GM21367 (cell line): ENCODE measurements at regions not wholly inside any gene's neighbourhood (a gene's known extent, or its start where the extent isn't known, plus 50 kb on each side); places are given as distances from the start of the nearest gene placed in this dataset.

ENCODE experiments used
- ATAC-seq: cut with Tn5 transposase; IDR thresholded peaks from one replicate; pipeline ENCODE4 v1.9.1; 2021; ENCODE audit not compliant: unreplicated experiment

DNA sequence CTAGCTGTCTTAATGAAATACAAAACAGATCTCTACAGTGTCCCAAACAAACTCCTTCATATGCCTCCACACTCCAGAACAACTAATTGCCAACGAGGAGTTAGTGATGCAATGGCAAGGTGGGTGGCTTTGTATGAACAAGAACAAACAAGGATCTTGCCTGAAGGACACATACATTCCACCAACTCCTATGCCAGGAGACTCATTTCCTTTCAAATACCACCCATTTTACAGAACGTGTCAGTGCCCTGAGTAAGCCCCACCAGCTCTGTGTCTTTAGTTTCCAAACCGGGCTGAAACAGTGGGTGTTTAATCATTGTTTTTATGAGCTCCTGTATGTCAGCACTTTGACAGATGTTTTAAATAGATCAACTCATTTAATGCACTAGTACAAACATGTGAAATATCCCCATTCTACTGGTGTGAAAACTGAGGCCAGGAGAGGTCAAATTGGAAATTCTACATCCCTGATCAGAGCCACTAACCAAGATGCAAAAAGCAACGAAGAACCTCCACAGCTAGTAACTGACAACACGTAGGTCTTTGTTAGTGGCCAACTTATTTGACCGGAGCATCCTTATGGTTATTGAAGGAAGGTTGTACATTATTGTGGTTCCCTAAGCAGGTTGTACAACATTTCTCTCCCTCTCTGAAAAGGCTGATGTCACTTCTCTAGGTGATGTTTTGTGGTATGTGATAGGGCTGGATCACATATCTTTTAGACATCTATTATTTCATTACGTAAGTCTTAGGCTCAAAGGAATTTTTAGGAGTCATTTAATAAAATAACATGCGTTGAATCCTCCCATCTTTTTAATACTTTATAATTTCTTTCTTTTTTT lies 534.9 kb upstream of the TNP1 start:
- no peak for ATAC-seq

DNA sequence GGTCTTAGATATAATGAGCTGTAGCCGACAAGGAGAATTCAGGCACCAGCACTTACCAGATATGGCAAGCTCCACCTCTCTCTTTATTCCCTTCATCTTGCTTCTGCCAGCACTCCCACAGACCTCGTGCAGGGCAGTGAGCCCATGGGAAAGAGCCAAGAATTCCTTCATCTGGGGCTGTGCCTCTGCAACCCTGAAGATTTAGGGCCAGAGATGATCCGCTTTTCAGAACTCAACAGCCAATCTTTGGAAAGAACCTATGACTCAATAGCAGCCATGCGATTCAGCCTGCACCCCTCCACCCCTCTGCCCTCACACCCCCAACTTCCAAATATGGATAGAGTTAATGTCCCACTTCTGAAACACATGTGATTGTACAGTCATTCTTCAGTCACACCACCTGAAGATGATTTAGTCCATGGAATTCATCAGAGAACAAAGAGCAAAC lies 533.7 kb upstream of the TNP1 start:
- no peak for ATAC-seq

DNA sequence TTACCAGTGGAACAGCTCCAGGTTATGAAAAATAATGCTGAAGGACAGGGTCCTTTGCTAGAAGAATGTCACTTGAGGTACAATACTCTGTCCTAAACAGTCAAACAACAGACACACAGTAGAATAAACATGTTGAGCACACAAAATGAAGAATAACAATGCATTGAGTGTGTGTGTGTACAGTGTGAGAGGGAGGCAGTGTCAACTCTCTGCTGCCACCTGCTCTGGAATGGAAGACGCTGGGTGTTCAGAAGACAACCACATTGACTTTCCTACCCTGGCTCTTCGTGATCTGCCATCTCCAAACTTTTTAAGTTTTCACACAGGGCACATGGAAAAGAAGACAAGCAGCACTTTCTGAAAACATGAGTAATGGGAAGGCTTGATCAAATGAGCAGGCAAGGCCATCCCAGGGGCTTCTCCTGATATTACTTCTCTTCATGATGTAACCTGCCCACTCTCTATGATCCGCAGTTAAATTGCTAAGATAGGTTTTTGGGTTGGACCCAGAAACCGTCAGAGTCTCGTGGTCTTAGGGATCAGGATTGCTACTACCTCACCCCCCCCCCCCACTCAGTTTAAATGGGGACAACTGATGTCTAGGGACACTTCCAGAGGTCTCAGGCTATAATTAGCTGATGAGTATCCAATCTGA lies 533.2 kb upstream of the TNP1 start:
- ATAC-seq: no peak

DNA sequence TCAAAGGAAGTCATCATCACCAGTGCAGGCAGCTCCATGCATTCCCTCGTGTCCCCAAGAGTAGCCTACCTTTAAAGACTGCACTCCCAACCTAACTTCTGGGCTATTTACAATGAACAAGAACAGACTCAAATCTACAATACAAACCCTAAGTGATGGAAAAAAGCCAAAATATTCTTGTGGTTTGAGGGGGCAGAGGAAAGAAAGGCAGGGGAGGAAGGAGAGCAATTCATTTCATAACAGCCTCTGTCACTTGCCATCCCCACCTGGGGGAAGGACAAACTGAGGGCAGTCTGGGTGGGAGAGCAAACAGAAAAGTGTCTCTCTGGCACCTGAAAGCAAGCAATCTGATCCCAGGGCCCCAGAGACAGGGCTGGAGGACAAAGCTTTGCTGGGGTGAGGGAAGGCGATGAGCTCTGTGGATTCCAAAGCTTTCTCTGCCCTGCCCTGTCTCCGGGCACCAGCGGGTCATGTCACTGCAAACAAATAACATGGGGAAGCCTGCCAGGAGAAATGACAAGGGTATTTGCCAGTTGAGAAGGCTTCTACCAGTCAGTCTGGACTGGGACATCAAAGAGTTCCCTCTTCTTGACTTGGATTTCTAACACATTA lies 528.0 kb upstream of the TNP1 start:
- ATAC-seq: no peak

DNA sequence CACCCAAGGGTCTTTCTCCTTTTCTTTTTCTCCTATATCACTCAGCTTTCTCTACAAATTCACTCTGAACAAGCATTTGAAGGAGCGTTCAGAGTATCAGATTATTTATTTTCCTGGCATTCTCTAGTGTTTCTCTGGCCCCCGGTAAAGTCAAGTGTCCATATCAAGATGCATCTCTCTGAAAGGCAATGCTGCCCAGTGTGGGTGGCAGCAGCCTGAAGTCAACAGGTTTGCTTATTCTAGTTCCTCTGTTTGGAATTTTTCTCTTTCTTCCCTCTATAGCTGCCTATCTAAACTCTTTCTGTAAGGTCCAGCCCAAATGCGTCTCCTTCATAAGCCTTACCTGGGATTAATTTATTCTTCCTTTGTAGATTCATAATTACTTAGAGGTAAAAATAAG lies 526.2 kb upstream of the TNP1 start:
- no peak for ATAC-seq

DNA sequence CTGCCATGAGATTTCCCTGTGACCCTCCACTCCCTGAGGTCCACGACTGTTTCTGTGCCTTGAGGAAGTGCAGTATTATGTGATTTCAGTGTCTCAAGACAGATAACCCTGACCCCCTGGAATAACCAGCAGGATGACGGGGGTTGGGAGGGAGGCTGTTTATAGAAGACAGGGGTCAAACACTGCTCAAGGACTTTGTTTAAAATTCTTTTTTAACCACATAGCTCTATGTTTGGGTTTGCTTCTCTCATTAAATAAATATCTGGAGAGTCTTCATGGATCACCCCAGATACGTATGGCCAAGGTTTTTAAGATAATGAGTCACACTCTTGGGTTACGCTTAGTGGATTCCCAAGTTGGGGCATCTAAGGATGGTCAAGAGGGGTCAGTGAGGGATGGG lies 523.8 kb upstream of the TNP1 start:
- ATAC-seq: no peak

DNA sequence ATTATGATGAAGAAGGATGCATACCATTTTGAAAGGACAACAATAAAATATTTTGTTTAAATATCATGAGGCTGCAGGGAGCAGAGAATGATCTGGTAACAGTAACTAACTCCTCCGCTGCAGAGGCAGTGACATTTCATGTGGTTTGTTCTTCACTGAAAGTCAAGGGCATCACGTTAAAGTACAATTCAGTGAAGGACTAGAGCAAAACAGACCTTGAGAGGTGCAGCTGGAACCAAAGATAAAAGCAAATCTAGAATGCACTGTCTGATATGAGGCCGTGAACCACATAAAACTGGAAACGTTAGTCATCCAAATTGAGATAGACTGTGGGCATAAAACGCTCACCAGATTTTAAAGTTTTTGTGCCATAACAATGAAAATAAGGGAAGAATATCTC lies 522.9 kb upstream of the TNP1 start:
- ATAC-seq: no peak

DNA sequence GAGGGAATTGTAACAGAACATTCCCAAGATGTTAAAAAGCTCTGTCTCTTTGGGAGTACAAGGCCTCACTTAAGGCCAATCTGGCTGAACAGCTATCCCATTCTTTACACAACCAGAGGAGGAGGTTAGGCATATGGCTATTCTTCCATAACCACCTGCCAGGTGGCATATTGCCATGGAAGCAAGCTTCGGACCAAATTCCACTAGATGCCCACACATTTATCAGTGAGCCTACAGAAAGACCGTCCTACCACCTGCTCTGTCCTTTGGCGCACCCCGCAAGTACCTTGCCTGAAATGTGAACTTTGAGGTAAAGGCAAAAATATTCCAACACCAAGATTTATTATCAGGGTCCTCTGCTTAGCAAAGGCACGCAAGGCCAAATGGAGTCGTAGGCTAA lies 519.9 kb upstream of the TNP1 start:
- ATAC-seq: no peak

DNA sequence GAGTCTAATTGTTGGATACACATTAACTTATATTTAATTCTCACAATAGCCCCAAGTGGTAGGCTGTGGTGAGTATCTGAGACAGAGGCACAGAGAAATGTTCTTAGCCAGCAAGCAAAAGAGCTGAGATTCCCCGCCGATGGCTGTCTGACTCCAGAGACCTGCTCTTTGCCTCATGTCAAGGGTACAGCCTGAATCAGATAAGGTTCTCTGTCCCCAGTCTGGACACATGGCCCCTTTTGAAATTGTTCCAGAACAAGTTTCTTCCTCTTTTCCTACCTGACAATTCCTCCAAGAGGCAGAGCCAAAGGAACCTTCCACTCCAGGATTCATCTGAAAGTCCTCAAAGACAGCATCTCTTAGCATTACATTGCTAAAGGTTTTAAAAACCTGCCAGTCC lies 512.9 kb upstream of the TNP1 start:
- ATAC-seq: no peak

DNA sequence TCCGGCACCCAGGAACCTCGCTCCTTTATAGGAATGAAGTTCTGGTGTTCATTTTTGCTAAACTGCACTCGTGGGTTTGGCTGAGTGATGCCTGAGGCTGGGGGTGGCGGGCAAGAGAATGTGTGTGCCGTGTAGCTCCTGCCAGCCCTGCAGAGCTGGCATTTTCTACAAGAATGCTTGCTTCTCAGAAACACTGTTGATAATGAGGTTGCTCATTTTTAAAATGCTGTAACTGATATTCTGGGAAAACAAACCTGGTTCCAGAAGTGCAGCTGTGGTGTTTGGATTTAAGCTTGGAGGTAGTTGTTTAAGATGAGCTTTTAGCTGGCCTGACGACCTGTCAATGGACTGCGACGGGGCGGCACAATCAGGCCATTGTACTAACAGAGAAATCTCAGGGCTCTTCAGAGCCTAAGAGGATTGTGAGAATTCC lies 511.9 kb upstream of the TNP1 start:
- ATAC-seq: no peak

DNA sequence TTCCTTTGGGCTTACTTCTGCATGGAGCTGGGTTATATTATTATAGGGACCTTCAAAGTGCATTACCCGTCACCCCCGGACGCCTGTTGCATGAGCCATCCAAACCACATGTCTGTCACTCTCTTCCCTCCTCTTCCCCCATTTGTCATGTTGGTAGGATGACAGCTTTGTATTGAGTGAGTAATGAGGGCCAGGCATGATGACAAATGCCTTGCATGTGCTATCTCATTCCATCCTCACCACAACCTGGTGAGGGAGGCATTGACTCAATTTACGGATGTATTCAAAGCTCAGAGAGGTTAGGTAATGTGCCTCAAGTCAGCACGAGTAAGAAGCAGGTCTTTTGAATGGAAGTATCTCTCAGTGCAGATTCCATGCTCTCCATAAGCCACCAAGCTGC lies 510.5 kb upstream of the TNP1 start:
- ATAC-seq: no peak

DNA sequence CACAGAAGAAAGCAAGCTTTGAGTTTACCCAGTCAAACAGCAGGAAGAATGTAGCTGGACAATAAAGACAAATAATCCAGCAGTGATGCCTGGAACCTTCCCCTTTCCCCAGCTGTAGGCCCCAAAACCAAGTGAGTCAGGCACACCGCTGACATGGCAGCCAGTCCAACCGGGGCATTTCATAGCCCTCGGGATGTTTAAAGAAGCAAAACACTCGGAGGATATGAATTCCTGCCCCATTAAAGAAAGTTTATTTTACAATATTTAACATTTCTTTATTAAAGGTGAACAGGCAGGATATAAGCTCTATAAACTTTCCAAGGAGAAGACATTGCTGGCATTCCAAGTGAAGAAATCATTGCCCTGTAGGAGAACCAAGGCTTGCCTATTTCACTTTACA lies 507.6 kb upstream of the TNP1 start:
- no peak for ATAC-seq

DNA sequence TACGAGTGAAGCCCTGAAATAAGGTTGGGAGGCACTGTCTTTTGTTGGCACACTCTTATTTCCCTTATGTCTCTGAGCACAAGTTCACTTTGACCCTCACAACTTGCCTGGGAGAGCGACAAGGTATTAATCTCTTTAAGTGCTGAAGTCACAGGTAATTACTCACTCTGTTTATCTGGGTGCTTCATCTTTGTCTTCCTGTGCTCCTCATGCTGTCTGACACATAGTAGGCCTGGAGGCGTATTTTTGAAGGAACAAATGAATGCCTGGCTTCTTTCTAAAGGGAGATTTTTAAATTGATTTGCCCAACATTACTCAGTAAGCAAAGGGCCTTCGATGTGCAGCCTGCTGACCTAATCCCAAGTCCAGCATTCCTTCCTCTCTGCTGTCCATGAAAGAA lies 507.1 kb upstream of the TNP1 start:
- ATAC-seq: no peak

DNA sequence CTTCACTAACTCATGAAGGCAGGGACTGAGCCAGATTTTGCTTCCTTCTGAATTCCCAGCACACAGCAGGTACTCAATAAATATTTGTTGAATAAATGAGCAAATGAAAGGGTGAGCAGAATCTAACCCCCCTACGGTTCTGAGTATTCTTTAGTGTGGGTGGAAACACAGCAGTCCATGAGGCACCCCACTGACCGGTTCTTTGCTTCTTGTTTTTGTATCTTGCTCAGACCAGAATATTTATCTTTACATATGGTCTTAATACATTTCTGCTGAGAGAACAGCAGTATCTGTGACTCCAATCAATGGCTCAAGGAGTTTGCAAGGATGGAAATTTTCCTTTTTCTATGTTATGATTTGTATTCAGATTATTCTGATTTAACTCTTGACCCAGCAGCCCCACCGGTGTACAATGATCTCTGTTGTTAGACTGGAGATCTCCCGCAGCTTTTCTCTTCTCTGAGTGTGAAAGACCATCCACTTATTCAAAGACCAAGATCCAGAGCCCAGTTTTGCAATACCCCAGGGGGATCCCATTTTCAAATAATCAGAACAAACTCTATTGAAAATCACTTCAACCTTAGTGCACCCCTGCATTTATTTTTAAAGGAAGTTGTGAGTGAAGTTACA lies 506.5 kb upstream of the TNP1 start:
- ATAC-seq: no peak

DNA sequence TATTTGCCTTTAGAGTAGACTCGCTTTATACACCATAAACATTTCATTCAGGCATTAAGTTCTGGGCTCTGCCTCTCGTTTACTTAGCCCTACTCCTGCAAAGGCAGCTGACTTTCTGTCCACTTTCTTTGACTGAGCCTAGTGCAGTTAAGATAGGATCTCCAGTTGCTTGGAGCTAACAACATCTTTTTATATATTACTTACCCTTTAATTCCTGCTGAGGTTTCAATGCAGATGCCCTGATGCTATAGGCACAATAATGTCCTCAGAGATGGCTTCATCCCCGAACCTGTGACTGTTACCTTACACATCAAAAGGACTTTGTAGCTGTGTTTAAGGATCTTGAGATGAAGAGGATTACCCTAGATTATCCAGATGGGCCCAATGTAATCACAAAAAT lies 505.8 kb upstream of the TNP1 start:
- no peak for ATAC-seq

DNA sequence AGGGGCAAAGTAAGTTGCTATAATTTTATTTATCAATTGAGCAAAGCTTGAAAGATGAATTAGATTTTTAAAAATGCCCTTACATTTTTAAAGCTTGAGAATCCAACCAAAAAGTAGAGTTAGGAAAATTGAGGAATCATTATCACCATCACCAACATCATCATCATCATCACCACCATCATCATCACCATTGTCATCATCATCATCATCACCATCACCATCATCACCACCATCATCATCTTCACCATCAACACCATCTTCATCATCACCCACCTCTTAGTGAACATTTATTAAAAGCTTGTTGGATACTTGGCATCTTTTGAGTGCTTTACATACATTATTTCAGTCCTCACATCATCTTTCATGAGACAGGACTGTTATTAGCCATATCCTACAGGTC lies 504.4 kb upstream of the TNP1 start:
- no peak for ATAC-seq

DNA sequence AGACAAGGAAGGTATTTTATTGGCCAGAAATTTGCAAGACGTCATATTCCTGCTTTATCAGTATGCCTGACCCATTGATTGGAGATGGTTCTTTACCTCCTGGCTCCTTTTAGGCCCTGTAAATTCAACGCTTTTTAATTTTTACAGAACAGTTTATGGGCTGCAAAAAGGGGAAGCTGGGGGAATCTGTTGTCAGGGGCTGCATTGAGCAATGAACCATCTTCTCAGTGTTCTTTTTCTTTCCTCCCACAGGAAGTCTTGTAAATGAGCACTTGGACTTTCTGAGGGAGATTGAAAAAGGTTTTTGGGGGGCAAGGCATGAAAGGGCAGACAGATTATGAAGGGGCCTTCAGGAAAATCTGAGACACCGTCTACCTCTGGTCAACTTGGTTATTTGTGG lies 503.6 kb upstream of the TNP1 start:
- ATAC-seq: no peak

DNA sequence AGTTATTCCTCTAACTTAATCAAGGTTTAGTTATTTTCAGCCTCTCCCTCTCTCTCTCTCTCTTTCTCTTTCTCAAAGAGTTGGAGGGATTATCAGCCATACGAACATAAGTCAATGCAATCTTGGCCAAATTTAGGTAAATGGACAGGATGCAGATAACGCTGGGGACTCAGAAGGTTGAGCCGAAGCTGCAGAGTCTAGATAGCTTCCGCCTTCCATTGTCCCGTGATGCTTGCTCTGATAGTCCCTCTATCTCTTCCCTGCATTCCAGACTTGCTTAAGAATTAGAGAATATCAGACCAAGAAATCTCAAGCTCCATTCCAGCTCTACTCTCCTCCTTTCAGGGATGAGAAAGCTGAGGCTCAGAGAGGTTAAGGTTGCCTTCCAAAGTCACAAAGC lies 502.8 kb upstream of the TNP1 start:
- no peak for ATAC-seq

DNA sequence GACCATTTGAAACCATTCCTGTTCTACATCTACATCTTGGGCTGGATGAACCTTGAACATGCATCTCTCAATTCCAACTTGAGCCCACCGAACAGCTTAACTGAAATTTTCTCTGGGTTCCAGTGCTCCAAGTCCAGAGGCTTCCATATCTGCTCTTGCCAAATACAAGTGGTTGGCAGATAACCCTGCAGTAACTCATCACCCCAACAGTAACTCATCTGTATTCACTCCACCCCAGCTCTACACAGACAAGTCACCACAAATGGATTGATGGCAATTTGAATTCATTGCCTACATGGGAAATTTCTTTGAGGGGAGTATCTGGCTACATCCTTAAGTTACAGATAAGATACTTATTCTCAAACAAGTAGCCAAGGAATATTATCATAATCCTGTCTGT lies 502.4 kb upstream of the TNP1 start:
- no peak for ATAC-seq

DNA sequence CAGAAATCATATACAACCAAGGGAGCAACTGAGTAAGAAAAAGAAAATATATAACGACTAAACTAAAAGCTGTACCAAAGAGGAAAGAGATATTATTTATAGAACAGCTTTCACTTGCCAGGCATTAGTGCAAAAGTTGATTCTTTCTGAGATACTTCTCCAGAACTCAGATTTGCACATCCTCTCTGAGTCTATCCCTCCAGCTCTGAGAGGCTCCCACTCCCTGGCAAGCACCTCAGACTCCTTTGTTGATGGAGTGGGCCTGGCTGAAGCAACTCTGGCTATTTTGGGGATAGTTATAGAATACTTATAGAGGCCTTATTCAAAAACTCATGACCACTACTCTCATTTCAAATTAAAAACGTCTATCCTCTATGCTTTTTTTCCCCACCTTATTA lies 501.6 kb upstream of the TNP1 start:
- ATAC-seq: no peak

DNA sequence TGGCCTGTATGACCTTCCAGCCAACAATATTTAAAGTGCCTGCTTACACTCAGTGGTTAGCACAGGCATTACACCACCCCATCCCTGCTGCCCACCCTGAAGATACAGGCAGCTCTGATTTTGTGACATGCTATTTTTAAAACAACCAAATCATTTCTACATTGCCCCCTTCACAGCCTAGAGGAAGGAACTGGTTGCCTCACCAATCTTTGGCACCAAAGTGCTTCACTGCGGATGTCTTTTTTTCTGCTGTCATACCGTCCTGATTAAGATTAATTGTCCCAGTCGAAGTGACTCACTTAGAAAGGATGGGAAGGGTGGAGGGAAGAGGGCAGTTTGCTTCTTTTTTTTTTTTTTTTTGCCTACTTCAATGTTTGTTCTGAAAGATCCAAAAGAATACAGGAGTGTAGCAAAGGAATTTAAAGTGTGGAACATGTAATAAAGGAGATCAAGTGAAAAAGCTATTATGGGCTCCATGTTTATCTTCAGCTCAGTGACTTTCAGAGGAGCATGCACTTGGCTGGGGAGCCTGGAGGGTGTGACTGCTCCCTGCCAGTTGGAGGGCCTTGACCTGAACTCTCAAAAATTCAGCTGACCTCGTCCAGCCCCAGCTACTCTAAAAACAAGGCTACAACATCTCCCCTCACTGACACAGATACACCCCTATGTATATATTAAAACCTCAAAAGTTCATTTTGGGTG lies 501.1 kb upstream of the TNP1 start:
- ATAC-seq: no peak
